Inferior parietal cortex (tissue), 1 donor: ENCODE measurements at regions not wholly inside any gene's neighbourhood (a gene's known extent, or its start where the extent isn't known, plus 50 kb on each side); places are given as distances from the start of the nearest gene placed in this dataset.

ENCODE experiments used
- DNase-seq: peaks from one replicate; pipeline ENCODE4 v3.0.0-alpha.2; 2016; ENCODE audit errors: extremely low spot score

DNA sequence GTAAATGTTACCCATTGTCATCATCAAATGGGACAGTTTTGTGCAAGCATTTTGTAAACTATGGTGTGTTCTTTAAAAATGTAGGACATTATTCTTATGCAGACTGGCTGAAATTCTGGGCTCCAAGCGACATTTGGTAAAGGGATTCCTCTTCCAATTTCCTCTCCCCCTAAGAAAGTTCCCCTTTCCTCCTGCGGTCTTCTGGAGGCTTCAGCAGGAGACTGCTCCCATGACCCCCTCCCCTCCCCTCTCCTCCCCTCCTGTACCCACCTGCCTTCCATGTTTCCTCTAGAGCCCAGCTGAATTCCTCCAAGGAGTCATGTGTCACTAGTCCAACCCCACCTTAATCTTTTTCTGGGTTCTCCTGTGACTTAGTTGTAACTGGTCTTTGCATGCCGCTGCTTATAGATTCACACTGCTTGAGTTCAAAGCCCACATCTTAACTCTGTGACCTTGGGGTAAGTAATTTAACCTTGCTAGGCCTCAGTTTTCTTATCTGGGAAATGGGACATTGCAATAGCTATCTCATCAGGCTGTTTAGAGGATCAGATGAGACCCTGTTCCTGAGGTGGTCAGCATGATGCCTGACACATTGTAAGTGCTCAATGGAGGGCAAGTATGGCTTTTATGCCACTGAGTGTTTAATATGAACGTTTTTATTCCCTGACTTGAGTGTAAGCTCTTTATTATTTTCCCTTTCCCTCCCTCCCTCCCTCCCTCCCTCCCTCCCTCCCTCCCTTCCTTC lies 69.9 kb upstream of the WDR26 start:
- DNase-seq, result no peak

DNA sequence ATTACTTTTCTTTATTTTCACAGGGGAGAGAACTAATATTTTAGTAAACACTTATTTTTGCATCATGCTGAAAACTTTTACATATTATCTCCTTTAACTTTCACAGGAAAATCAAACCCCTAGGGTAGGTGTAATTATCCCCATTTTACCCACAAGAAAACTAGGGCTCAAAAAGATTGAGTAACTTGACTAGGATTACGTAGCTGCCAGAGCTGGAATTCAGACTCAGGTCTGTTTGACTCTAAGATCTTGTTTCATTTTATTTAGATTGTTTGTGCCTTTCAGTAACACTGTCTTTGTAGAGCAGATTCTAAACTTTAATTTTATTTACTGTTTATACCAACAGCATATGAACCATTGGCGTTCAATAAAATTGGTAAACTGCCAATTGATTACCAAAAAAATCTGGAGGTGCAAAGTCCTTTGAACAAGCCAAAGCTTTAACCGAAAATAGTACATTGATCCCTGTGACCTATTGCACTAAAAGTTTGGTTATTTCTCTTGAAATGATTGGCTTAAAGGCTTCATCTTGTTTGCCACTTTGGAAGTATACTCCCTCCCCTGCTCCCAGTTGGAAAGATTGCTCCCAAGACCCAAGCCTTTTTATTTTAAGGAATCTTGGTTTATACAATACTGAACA lies 71.0 kb upstream of the WDR26 start:
- no peak for DNase-seq

DNA sequence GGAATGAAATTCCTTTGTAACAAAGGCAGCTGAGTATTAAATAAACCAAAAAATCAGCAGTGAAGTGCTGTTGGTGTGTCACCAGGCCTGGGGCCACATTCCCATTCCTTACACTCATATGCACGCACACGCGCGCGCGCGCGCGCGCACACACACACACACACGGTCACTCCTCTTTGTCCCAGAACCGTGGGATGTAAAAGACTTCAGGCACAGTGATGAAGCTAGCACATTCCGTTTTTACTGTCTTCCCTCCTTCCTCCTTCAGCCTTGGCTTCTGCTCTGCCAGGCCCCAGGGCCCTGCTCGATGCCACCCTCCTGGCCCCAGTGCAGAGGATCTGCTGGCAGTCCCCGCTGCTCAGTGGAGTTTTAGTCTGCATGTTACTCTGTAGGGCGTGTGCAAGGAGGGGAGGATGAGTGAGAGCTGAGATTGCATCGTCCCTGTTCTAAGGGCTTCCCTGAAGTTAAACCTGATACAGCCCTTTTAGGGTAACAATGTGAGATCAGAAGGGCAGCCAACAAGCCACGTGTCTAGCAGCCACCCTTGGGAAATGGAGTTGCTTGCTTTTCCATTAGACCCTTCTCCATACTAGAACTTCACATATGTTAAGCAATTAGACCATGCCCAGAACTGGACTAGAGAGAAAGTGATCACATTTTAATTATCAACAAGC lies 71.7 kb upstream of the WDR26 start:
- DNase-seq, result no peak

DNA sequence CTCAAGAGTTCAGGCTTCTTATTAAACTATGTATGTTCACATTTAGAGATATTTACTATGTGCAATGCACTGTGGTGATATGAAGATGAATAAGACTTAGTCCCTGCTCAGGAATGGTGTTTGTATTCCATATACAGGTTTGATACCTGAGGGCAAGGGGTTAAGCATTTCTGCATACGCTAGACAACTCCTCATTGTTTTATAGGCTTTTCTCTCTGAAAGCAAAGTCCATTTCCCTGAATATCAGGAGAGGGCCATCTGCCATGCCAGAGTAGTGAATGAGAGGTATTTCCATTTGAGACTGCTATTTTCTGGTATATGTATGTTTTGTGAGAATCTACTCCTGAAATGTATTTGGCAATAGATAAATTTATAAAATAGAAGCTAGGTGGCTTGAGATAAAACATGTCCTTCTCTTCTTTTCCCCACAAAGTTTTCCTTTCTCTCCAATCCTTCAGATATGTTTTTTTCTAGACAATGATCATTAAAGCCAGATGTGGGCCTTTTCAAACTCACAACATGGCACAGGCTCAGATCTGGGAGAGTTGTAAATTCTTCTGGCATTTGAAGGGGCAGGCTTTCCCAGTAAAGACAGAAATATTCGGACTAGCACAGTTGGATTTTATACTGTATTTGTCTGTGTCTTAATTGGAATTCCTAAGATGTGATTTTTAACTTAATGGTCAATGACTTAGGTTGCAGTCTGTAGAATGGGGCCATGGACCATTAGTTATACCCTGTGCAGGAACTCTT lies 73.3 kb upstream of the WDR26 start:
- DNase-seq, result no peak

DNA sequence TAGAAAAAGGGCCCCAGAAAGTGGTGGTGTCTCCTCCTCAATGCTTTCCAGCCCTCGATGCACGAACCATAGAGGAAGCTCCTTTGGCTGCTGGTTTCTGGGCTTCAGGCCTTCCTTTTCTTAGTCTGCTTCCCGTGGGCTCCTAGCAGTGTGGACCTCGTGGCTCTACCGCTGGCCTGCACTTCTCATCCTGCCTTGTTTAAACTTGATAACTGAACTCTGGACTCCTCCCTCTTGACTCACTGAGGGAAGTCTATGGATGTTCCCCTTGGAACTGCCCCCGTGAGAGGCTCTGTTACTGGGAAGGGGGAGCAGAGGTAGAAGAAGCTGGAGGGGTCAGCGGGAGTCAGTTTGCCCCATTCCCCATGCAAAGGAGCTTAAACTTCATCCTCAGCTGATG lies 75.3 kb upstream of the WDR26 start:
- no peak for DNase-seq

- no peak for DNase-seq
Observed at GRCh38 chr1:224510880-224511645, 76.5 kb upstream of the WDR26 start.

DNA sequence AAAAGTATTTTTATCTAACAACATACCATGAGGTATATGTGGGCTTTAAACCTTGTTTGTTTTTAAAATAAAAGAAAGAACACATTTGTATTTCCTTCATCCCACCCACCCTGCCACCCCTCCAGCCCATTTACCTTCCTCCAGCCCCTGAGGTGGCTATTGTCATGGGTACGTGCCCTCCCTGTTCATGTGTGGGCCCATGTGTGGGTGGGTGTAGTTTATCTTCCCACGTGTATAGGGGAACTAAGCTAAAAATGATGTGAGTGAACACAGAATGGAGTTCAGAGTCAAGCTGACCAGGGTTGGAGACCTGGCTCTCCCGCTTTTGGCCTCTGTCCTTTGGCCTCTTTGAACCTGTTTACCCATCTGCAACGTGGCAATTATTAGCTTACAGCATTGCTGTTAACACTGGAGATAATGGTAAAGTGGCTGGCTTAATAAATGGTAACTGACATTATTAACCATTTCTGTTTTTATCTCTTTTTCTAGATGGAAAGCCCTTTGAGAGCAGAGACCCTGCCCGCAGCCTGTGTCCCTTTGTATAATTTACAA lies 78.1 kb upstream of the WDR26 start:
- DNase-seq, result no peak

DNA sequence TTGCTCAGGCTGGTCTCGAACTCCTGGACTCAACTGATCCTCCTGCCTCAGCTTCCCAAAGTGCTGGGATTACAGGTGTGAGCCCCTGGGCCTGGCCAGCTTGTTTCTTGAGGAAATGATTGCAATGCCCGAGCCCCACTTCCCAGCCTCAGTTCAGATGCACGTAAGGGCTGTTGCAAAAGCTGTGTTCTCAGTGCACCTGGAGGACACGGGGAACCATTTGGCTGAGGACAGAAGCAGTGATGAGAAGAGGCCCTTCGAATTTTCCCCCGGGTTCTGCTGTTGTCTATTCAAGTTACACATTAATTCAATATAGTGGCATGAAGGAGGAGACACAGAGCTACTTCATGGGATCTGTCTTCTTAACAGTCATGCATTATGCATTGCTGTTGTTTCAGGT lies 78.8 kb upstream of the WDR26 start:
- DNase-seq, result no peak

DNA sequence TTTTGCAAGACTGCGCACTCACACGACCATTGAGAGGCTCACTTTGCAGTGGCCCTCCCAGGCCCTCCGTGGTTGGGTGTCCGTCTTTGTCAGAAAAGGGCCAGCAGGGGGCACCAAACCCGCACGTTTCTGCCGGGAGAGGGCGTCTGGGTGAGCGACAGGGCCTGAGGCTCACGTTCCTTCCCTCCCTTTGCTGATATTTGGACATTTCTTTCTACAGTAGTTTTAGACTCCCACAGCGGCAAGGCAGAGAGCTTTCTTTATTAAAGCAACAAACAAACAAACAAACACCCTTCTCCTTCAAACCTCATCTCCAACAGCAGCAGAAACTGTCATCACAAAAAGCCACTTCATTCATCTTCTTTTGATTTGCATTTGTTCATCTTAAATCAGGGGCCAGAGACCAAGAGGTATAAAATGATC lies 79.2 kb upstream of the WDR26 start:
- peak; percentile 90 for DNase-seq

DNA sequence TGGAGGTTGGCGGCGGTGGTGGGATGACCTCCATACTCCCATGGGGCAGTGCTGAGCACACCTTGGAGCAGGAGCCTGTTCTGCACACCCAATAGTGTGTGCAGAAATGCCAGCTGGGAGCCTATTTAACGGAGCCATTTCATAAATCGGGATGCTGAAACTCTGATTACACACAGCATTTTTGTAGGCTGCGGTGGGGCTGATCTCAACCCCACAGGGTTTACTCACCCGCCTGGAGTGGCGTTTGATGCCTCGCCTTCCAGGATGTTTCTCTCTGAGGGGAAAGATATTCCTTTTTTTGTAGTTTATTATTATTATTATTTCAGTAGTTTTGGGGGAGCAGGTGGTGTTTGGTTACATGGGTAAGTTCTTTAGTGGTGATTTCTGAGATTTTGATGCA lies 82.6 kb upstream of the WDR26 start:
- no peak for DNase-seq

GRCh38 chr1:224518528-224518927 lies 83.9 kb upstream of the WDR26 start:
- DNase-seq, result no peak

GRCh38 chr1:224519874-224520273 lies 85.3 kb upstream of the WDR26 start:
- no peak for DNase-seq

DNA sequence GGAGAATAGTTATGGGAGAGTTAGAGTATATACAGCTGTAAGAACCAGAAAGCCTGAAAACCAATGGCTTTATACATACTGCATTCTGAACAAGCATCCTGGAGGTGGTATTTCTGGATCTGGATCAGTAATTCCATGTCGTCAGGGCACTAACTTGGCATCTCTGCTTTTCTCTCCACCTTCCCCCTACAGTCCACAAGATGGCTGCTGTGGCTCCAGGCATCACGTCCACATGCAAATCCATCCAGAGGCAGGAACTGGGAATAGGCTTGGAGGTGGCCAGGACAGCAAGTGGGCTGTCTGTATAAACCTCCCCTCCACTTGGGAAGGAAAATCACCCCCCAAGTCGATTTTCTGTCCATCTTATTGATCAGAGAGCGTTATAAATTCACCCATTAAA lies 86.2 kb upstream of the WDR26 start:
- no peak for DNase-seq

DNA sequence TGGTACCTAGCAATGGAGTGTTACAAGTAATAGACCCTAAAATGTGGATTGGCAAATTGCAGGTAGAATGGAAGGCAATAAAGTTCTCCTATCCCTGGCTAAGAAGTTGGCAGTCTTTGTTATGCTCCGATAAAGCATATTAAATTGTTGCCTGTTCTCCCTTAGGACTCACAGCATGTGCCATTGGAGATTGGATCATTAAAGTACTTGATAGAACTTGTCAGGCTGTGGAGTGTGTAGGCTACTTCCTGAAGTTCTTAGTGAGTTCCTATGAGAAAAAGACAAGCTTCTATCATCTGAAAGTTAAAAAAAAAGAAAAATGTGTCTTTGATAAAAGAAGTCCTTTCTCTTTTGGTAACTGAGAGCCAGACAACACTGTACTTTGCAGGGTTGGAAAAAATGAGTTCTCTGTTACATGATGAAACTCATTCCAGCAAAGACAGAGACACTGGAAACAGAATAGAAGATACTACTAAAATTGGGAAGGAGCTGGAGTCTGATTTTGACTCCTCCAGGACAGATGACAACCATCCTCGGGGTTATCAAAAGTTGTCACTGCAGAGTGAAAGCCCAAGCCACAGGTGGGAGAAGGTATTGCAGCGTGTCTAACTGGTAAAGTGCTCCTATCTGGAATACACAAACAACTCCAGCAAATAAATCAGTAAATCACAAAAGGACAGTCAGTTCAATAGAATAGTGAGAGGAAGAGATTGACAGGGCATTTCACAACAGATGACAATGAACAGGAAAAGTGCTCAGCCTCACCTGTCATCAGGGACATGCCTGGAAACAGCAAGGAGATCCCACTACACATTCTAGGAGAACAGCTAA lies 87.5 kb upstream of the WDR26 start:
- DNase-seq, result no peak

GRCh38 chr1:224523676-224524075 lies 89.1 kb upstream of the WDR26 start:
- DNase-seq, result no peak

GRCh38 chr1:224524679-224525078 lies 90.1 kb upstream of the WDR26 start:
- no peak for DNase-seq

DNA sequence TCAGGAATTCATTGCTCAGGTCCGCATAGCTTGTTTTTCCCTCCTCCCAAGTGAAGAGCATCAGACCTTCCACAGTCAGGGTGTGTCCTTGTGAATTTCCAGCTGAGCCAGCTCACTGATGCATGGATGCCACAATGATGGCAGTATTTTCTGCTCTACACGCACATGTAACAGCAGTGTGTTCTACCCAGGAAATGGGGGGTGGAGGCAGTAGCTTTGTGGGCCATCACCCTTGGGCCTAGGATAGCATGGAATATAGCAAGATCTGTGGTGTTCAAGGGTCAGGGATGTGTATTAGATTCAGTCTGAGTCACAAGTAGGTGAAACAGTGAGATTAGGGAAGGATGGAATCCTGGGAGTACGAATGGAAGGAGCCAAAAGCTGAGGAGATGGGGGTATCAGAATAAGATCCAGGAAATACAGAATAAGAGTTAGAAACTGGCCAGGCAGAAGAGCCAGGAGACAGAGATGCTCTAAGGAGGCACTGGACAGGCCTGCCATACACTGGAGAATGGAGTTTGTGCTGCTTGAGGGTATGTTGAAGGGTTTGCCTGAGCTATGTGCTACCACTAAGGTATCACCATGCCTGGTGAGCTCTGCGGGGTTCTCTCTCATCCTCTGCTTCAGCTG lies 90.6 kb upstream of the CNIH3 start:
- DNase-seq, result no peak

DNA sequence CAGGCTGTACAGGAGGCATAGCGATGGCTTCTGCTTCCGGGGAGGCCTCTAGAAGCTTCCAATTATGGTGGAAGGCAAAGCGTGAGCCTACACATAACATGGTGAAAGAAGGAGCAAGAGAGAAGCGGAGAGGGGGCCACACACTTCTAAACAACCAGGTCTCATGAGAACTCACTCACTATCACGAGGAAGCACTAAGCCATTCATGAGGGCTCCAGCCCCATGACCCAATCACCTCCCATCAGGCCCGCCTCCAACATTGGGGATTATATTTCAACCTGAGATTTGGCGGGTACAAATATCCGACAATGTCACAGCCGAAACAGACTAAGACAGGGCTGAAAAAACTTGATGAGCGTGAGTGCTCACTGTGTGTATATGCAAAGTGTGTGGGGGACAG lies 89.3 kb upstream of the CNIH3 start:
- DNase-seq, result no peak

- no peak for DNase-seq
Observed at GRCh38 chr1:224528900-224529299, 87.2 kb upstream of the CNIH3 start.

GRCh38 chr1:224529844-224530243 lies 86.3 kb upstream of the CNIH3 start:
- DNase-seq, result no peak
